Osteoblast (primary cell): ENCODE measurements at regions not wholly inside any gene's neighbourhood (a gene's known extent, or its start where the extent isn't known, plus 50 kb on each side); places are given as distances from the start of the nearest gene placed in this dataset.

ENCODE experiments used
- DNase-seq: peaks from one replicate; pipeline ENCODE4 v3.0.0; 2011; ENCODE audit warnings: low spot score, mixed read lengths; ENCODE audit not compliant: insufficient read length; ENCODE audit errors: missing footprints
- H2AFZ ChIP-seq: 2 replicates; pipeline ENCODE4 v1.6.0; 2011; ENCODE audit warnings: mild to moderate bottlenecking, low read length
- H3K27ac ChIP-seq: 2 replicates; pipeline ENCODE4 v1.5.1; 2011; ENCODE audit warnings: mild to moderate bottlenecking, low read depth, low read length, moderate library complexity
- H3K27me3 ChIP-seq: 2 replicates; pipeline ENCODE4 v1.6.0; 2012; ENCODE audit warnings: mild to moderate bottlenecking, control low read depth, inconsistent platforms, low read length, moderate library complexity; ENCODE audit not compliant: insufficient read depth
- H3K36me3 ChIP-seq: 2 replicates; pipeline ENCODE4 v1.5.1; 2011; ENCODE audit warnings: mild to moderate bottlenecking, low read length, control low read depth, moderate library complexity; ENCODE audit not compliant: insufficient read depth
- H3K4me1 ChIP-seq: 2 replicates; pipeline ENCODE4 v1.5.1; 2011; ENCODE audit warnings: mild to moderate bottlenecking, low read length, control low read depth, moderate library complexity; ENCODE audit not compliant: insufficient read depth
- H3K4me2 ChIP-seq: 2 replicates; pipeline ENCODE4 v1.6.0; 2011; ENCODE audit warnings: mild to moderate bottlenecking, low read length; ENCODE audit not compliant: insufficient read depth
- H3K4me3 ChIP-seq: fragments of 200-600 bp; sonication (generic); 3 replicates; pipeline ENCODE4 v1.5.1; 2012; ENCODE audit warnings: mild to moderate bottlenecking, low read length, inconsistent platforms; ENCODE audit not compliant: insufficient read depth
- H3K79me2 ChIP-seq: 2 replicates; pipeline ENCODE4 v1.6.0; 2012; ENCODE audit warnings: mild to moderate bottlenecking, low read length, control low read depth, inconsistent platforms; ENCODE audit not compliant: insufficient read depth
- H3K9me3 ChIP-seq: 2 replicates; pipeline ENCODE4 v1.5.1; 2011; ENCODE audit warnings: low read depth, low read length, control low read depth
- H4K20me1 ChIP-seq: 2 replicates; pipeline ENCODE4 v1.6.0; 2012; ENCODE audit warnings: mild to moderate bottlenecking, low read length, control low read depth; ENCODE audit not compliant: insufficient read depth
- TF ChIP-seq, protein P1 (sequence below): IDR thresholded peaks from 2 replicates; pipeline ENCODE4 v1.5.1; 2011; ENCODE audit warnings: mild to moderate bottlenecking, low read depth, low read length, moderate library complexity; ENCODE audit errors: extremely low read depth

GRCh38 chr10:4003348-4003973 is 218.5 kb upstream of the KLF6 start:
- no peak for DNase-seq

DNA sequence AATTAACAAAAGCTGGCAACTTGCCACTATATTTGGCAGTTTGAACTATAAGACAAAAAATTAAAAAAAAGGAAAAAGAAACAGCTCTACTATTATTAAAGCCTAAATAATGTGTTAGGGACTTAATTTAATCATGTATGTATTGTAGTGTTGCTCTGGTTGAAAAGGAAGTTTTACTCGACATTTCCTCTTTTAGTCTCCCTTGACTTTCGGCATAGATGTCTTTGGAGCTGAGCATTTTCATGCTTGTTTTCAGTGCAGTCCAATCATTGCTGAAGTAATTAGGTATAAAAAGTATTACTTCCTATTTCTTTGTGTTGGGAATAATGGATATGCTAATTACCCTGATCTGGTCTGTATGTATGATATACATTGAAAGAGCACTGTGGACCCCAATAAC is 216.8 kb upstream of the KLF6 start:
- Histone ChIP-seq H3K9me3 (no peaks in the 10 kb centered on the region), H3K4me3 (no peak overlapping the region), H3K27me3 (no peaks in the 10 kb centered on the region), H3K4me2 (no peak overlapping the region), H2AFZ (no peak overlapping the region), H3K79me2 (no peaks in the 10 kb centered on the region), H4K20me1 (no peaks in the 10 kb centered on the region), H3K4me1 (no peaks in the 10 kb centered on the region), H3K27ac (no peak overlapping the region), H3K36me3 (no peaks in the 10 kb centered on the region)
- no peak for DNase-seq
- TF ChIP-seq, protein P1, sequence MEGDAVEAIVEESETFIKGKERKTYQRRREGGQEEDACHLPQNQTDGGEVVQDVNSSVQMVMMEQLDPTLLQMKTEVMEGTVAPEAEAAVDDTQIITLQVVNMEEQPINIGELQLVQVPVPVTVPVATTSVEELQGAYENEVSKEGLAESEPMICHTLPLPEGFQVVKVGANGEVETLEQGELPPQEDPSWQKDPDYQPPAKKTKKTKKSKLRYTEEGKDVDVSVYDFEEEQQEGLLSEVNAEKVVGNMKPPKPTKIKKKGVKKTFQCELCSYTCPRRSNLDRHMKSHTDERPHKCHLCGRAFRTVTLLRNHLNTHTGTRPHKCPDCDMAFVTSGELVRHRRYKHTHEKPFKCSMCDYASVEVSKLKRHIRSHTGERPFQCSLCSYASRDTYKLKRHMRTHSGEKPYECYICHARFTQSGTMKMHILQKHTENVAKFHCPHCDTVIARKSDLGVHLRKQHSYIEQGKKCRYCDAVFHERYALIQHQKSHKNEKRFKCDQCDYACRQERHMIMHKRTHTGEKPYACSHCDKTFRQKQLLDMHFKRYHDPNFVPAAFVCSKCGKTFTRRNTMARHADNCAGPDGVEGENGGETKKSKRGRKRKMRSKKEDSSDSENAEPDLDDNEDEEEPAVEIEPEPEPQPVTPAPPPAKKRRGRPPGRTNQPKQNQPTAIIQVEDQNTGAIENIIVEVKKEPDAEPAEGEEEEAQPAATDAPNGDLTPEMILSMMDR: no peak

More at GRCh38 chr10:4003348-4003973, 218.5 kb upstream of the KLF6 start:
- Histone ChIP-seq H3K9me3 (no peaks in the 10 kb centered on the region), H3K27ac (no peak overlapping the region), H3K4me1 (no peaks in the 10 kb centered on the region), H3K36me3 (no peaks in the 10 kb centered on the region), H3K4me2 (no peak overlapping the region), H3K4me3 (no peak overlapping the region), H2AFZ (no peak overlapping the region), H4K20me1 (no peaks in the 10 kb centered on the region), H3K79me2 (no peaks in the 10 kb centered on the region), H3K27me3 (no peaks in the 10 kb centered on the region)
- TF ChIP-seq, protein P1: no peak

DNA sequence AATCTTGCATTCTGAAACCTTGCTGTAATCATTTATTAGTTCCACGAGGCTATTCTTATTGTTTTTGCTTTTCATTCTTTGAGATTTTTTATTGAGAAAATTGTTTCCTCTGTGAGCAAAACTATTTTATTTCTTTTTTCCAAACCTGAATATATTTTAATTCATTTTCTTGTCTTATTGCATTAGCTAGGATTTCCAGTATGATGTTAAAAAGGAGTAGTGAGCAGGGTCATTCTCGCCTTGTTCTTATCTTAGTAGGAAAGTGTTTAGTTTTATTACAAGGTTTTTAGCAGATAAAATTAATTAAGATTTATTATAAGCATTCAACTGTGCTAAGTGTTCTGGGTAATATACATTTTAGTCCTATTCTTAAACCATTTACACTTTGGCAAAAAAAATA is 214.6 kb upstream of the KLF6 start:
- DNase-seq: no peak
- H3K4me3 ChIP-seq: no peak overlapping the region
- peaks cover 15% of the 10 kb centered on the region for H3K4me1 ChIP-seq
- no peak overlapping the region for H2AFZ ChIP-seq
- H3K9me3 ChIP-seq: no peaks in the 10 kb centered on the region
- no peak overlapping the region for H3K27ac ChIP-seq
- H3K36me3 ChIP-seq: no peaks in the 10 kb centered on the region
- TF ChIP-seq, protein P1: no peak
- no peak overlapping the region for H3K4me2 ChIP-seq
- H3K79me2 ChIP-seq: no peaks in the 10 kb centered on the region
- no peaks in the 10 kb centered on the region for H4K20me1 ChIP-seq
- H3K27me3 ChIP-seq: no peaks in the 10 kb centered on the region

GRCh38 chr10:3996697-3997096 is 211.7 kb upstream of the KLF6 start:
- Histone ChIP-seq H3K4me1 (peaks cover 15% of the 10 kb centered on the region), H2AFZ (no peak overlapping the region), H3K9me3 (no peaks in the 10 kb centered on the region), H4K20me1 (no peaks in the 10 kb centered on the region), H3K4me3 (no peak overlapping the region), H3K79me2 (no peaks in the 10 kb centered on the region), H3K27ac (no peak overlapping the region), H3K27me3 (no peaks in the 10 kb centered on the region), H3K36me3 (no peaks in the 10 kb centered on the region), H3K4me2 (no peak overlapping the region)
- TF ChIP-seq, protein P1: no peak
- no peak for DNase-seq
